ENCODE measurements at regions not wholly inside any gene's neighbourhood (a gene's known extent, or its start where the extent isn't known, plus 50 kb on each side); places are given as distances from the start of the nearest gene placed in this dataset.

GRCh38 chr7:46723003-46723402 lies 801.9 kb upstream of the IGFBP3 start:
- TF ChIP-seq FOXP2 (optimal IDR thresholded peaks at IDR 0.05; ENCODE audit: borderline replicate concordance, extremely low read depth, extremely low read length, insufficient read depth) (no peak), REST (IDR thresholded peaks at IDR 0.05; ENCODE audit: insufficient read depth in 1 of 2, low read depth in 2 of 2, low read length in 2 of 2) (no peak), POLR2AphosphoS5 (IDR thresholded peaks at IDR 0.05; ENCODE audit: low read depth, low read length) (no peak), TAF1 (IDR thresholded peaks at IDR 0.05; ENCODE audit: borderline replicate concordance, insufficient read depth, low read length) (no peak), SIN3A (IDR thresholded peaks at IDR 0.05; ENCODE audit: borderline replicate concordance, insufficient read depth, low read length) (no peak)

- TF ChIP-seq REST (IDR thresholded peaks at IDR 0.05; ENCODE audit: insufficient read depth in 1 of 2, low read depth in 2 of 2, low read length in 2 of 2): no peak
Measured at GRCh38 chr7:46720761-46721160, 799.7 kb upstream of the IGFBP3 start.

GRCh38 chr7:46719616-46720015 lies 798.5 kb upstream of the IGFBP3 start:
- TF ChIP-seq SIN3A (IDR thresholded peaks at IDR 0.05; ENCODE audit: borderline replicate concordance, insufficient read depth, low read length): no peak
- no peak for TF ChIP-seq POLR2AphosphoS5 (IDR thresholded peaks at IDR 0.05; ENCODE audit: low read depth, low read length)
- no peak for TF ChIP-seq TAF1 (IDR thresholded peaks at IDR 0.05; ENCODE audit: borderline replicate concordance, insufficient read depth, low read length)
- TF ChIP-seq FOXP2 (optimal IDR thresholded peaks at IDR 0.05; ENCODE audit: borderline replicate concordance, extremely low read depth, extremely low read length, insufficient read depth): no peak
- no peak for TF ChIP-seq REST (IDR thresholded peaks at IDR 0.05; ENCODE audit: insufficient read depth in 1 of 2, low read depth in 2 of 2, low read length in 2 of 2)

GRCh38 chr7:46716926-46717325 lies 795.9 kb upstream of the IGFBP3 start:
- no peak for TF ChIP-seq SIN3A (IDR thresholded peaks at IDR 0.05; ENCODE audit: borderline replicate concordance, insufficient read depth, low read length)

- TF ChIP-seq TAF1 (IDR thresholded peaks at IDR 0.05; ENCODE audit: borderline replicate concordance, insufficient read depth, low read length) (no peak), REST (IDR thresholded peaks at IDR 0.05; ENCODE audit: insufficient read depth in 1 of 2, low read depth in 2 of 2, low read length in 2 of 2) (no peak)
Measured at GRCh38 chr7:46715579-46715978, 794.5 kb upstream of the IGFBP3 start.

GRCh38 chr7:46714904-46715303 lies 793.8 kb upstream of the IGFBP3 start:
- no peak for TF ChIP-seq FOXP2 (optimal IDR thresholded peaks at IDR 0.05; ENCODE audit: borderline replicate concordance, extremely low read depth, extremely low read length, insufficient read depth)
- no peak for TF ChIP-seq REST (IDR thresholded peaks at IDR 0.05; ENCODE audit: insufficient read depth in 1 of 2, low read depth in 2 of 2, low read length in 2 of 2)
- TF ChIP-seq TAF1 (IDR thresholded peaks at IDR 0.05; ENCODE audit: borderline replicate concordance, insufficient read depth, low read length): no peak
- TF ChIP-seq SIN3A (IDR thresholded peaks at IDR 0.05; ENCODE audit: borderline replicate concordance, insufficient read depth, low read length): no peak
- TF ChIP-seq POLR2AphosphoS5 (IDR thresholded peaks at IDR 0.05; ENCODE audit: low read depth, low read length): no peak
